ENCODE measurements at regions not wholly inside any gene's neighbourhood (a gene's known extent, or its start where the extent isn't known, plus 50 kb on each side); places are given as distances from the start of the nearest gene placed in this dataset.

DNA sequence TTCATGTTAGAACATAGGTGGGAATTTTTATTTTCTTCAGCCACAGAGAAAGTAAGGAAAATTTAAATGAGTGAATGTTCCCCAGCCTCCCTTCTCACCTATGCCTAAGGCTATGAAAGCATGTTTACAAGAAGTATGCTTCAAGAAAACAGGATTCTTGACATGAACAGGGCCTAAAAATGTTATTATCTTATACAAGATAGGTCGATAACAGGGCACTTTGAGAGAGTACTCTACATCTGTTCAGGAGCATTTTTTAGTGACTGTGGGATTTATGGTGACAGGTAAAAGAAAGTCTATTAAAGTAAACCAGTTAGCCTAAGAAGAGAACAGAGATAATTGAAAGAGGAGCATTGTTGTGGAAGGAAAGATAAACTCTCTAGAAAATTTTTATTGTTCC lies 222.9 kb upstream of the DAAM1 start:
- CTCF ChIA-PET (ENCODE audit: partially characterized antibody): no interaction called here
- no peak overlapping the region for H2AK5ac ChIP-seq (ENCODE audit: low read depth, low read length)
- H3K14ac ChIP-seq (ENCODE audit: insufficient read length): no peak overlapping the region
- H3K27me3 ChIP-seq (replicated peaks in 1 of 4; ENCODE audit: control insufficient read depth in 3 of 4, extremely low read depth in 1 of 4, insufficient read depth in 3 of 4, low read length in 3 of 4): no peaks in the 10 kb centered on the region
- no peak overlapping the region for H4K91ac ChIP-seq (replicated peaks; ENCODE audit: insufficient read length, low read length)
- no peak overlapping the region for H2BK120ac ChIP-seq (replicated peaks; ENCODE audit: low read depth, low read length)
- DNase-seq (ENCODE audit: low read depth in 1 of 2, low spot score in 2 of 2) (no peak), FAIRE-seq (no peak)
- H3K9ac ChIP-seq (replicated peaks in 1 of 4; ENCODE audit: extremely low read depth in 1 of 4, low read depth in 3 of 4, low read length in 3 of 4): no peak overlapping the region
- no peak overlapping the region for H4K5ac ChIP-seq (ENCODE audit: insufficient read length, low read depth, low read length)
- no peak overlapping the region for H2BK5ac ChIP-seq (ENCODE audit: low read depth, low read length)
- H3K23ac ChIP-seq (ENCODE audit: insufficient read length): no peak overlapping the region
- no peaks in the 10 kb centered on the region for H3K23me2 ChIP-seq (ENCODE audit: low read depth, low read length)
- H2AFZ ChIP-seq (ENCODE audit: low read length): no peak overlapping the region
- WGBS, 2 experiments (ENCODE audit: extremely low coverage in 1 of 2, insufficient coverage in 1 of 2, insufficient read length in 1 of 2, insufficient replicate concordance in 2 of 2, low coverage in 1 of 2, low lambda C conversion rate in 2 of 2, missing lambda C conversion rate in 1 of 2): 92% methylated on average over 1 of the region's 1 CpG; no CpG with 5 or more reads in 1 of the 2 experiments
- H3K4me3 ChIP-seq (ENCODE audit: extremely low read depth in 1 of 4, insufficient read depth in 2 of 4, low read depth in 3 of 4, low read length in 4 of 4): no peak overlapping the region
- no peak overlapping the region for H2BK15ac ChIP-seq (ENCODE audit: low read length)
- H3K4me2 ChIP-seq (ENCODE audit: insufficient read depth in 1 of 2, low read depth in 2 of 2, low read length in 2 of 2): no peak overlapping the region
- no peak overlapping the region for H3K18ac ChIP-seq (ENCODE audit: extremely low read depth, low read length)
- no peak overlapping the region for H3K56ac ChIP-seq (replicated peaks; ENCODE audit: insufficient read length, low read depth, low read length)
- no peak overlapping the region for H2BK20ac ChIP-seq (ENCODE audit: low read length)
- POLR2A ChIA-PET (ENCODE audit: partially characterized antibody): no interaction called here
- H3K27ac ChIP-seq (ENCODE audit: low read depth, low read length): no peak overlapping the region
- H4K20me1 ChIP-seq (replicated peaks in 1 of 2; ENCODE audit: control insufficient read depth in 1 of 2, insufficient read depth in 2 of 2, low read length in 2 of 2): no peaks in the 10 kb centered on the region
- H4K8ac ChIP-seq (ENCODE audit: extremely low read depth, insufficient read depth, low read length): no peak overlapping the region
- no peak overlapping the region for H2BK12ac ChIP-seq (ENCODE audit: low read depth, low read length)
- no peaks in the 10 kb centered on the region for H3K36me3 ChIP-seq (ENCODE audit: control insufficient read depth in 2 of 4, insufficient read depth in 4 of 4, low read length in 3 of 4)
- peaks cover 4 to 10% (median 8%) of the 10 kb centered on the region in 4 experiments; a peak in 6 of 7 replicates for H3K4me1 ChIP-seq (replicated peaks in 1 of 4; ENCODE audit: control insufficient read depth in 3 of 4, insufficient read depth in 4 of 4, low read length in 3 of 4)
- no peak overlapping the region for H3K4ac ChIP-seq (replicated peaks; ENCODE audit: insufficient read length, low read depth, low read length)
- H3K79me2 ChIP-seq (ENCODE audit: control insufficient read depth in 1 of 2, insufficient read depth in 2 of 2, low read length in 2 of 2): no peaks in the 10 kb centered on the region
- H3K79me1 ChIP-seq (ENCODE audit: low read depth, low read length): no peaks in the 10 kb centered on the region
- no peaks in the 10 kb centered on the region for H3K9me3 ChIP-seq (ENCODE audit: insufficient read depth in 2 of 2, low read depth in 1 of 2, low read length in 1 of 2)
- TF ChIP-seq GTF2F1 (IDR thresholded peaks at IDR 0.05; ENCODE audit: borderline replicate concordance, low read depth, low read length): no peak
- no peak for TF ChIP-seq POLR2AphosphoS5 (IDR thresholded peaks at IDR 0.05; ENCODE audit: low read depth, low read length)
- TF ChIP-seq BCL11A (IDR thresholded peaks at IDR 0.05; ENCODE audit: low read depth in 2 of 2, low read length in 2 of 2): no peak
